DMS114 treated with DMSO at 0.1 percent for 48 hours (cell line): ENCODE measurements at regions not wholly inside any gene's neighbourhood (a gene's known extent, or its start where the extent isn't known, plus 50 kb on each side); places are given as distances from the start of the nearest gene placed in this dataset.
"Not testable (repeated sequence)": the region's sequence is repeated elsewhere in the genome, so short reads cannot be mapped to it uniquely, and the experiment has no call there.

Source experiments
- DNase-seq: peaks from one replicate; lab custom pipeline; 2025; ENCODE audit not compliant: unreplicated experiment; lab: John Stamatoyannopoulos, UW

DNA sequence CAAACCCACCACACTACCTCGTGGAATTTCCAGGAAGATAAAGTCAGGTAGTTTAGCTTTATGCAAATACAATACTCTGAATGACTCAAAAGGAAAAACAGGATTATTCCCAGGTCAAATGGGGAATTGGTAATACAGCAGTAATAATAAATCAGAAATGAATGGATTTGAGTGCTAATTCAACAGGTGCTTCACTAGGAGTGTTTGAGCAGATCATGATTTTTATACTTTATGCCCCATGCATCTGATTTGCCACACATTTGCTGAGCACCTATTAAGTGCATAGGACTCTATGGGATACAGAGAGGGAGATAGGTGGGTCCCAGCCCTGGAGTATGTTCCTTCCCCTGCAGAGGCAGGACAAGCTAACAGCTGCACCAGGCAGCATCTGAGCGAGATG is 381.4 kb upstream of the PODXL start:
- DNase-seq: no peak

- no peak for DNase-seq
Measured at GRCh38 chr7:131935180-131935579, 378.8 kb upstream of the PODXL start.

GRCh38 chr7:131934452-131934851 is 378.0 kb upstream of the PODXL start:
- DNase-seq: no peak

- no peak for DNase-seq
Measured at GRCh38 chr7:131933751-131934289, 377.4 kb upstream of the PODXL start.

GRCh38 chr7:131933219-131933618 is 376.8 kb upstream of the PODXL start:
- not testable (repeated sequence) for DNase-seq

DNA sequence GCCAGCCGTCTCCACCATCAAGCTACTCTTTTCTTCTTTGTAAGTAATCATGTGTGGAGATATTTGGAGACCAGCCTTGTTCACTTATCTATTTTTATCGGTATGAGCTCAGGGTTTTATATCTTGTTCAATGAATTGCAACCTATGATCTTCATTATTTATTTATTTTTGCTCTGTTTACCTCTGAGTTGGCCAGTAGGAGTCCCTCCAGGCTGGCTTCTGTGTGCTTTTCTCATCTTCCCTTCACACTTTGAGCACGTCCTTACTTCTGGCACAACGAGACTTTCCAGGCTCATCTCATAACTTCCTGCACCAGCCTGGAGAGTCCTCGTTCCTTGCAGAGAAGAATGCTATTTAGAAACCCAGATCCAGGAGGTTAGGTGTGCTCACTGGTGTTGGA is 375.8 kb upstream of the PODXL start:
- DNase-seq: no peak

- no peak for DNase-seq
Measured at GRCh38 chr7:131931370-131931769, 374.9 kb upstream of the PODXL start.

DNA sequence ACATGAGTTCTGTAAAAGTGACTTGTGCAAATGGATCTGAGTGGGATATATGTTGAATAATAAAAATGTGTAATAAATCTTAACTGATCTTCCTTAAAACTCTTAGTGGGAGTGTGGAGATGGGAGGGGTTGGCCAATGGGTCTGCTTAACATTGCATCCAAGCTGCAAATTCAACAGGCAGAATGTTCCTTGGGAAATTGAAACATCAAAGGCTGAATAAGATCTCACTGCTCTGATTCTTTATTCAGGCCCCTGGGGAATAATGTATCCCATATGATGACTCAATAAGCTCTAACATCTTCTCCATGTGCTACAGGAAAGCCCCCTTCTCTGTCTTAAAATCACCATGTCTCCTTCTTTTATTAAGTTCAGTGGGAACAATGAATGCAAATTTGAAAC is 373.2 kb upstream of the PODXL start:
- DNase-seq: no peak

DNA sequence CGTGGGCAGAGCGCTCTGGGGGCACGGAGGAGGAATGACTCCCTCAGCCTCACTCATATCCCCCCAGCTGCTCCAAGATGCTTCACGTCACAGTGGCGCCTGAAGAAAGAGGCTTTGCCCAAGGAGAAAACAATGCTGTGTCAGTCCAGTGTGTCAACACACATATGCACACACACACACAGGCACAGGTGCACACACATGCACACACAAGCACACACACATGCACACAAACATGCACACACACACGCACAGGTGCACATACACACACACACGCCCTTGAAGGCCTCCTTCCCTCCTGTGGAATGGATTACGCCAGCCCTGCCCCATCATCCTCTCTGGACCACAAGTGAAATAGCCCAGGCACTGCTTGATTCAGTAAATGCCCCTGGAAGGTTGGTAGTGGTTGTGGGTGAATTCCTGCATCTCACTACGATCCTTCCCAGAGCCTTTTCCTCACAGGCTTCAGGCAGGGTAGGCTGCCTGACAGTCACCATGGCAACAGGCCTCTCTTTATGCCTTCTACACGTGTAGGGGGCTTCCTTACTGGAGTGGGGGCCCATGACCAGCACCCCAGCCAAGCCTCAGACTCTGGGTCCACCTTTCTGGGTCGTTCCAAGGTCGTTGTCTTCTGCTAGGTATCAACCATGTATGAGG is 371.5 kb upstream of the PODXL start:
- no peak for DNase-seq

DNA sequence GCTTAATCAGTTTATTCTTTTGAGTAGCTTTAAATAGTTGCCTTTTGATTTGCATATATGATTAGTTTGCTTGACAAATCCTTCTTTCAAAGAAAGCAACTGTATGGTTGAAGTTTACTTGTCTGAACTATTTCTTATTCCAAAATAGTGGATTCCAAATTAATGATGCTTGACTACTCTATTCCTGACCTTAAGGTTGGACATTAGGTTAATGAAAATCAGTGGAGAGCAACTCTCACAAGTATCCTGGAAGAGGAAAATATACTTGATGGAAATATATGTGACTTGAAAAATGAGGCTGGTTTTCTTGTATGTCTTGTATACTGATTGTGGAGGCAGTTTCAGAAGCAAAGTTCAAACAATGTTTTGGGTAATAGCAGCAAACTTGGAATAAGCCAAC is 369.2 kb upstream of the PODXL start:
- DNase-seq: no peak

- DNase-seq: no peak
Measured at GRCh38 chr7:131924857-131925256, 368.4 kb upstream of the PODXL start.

DNA sequence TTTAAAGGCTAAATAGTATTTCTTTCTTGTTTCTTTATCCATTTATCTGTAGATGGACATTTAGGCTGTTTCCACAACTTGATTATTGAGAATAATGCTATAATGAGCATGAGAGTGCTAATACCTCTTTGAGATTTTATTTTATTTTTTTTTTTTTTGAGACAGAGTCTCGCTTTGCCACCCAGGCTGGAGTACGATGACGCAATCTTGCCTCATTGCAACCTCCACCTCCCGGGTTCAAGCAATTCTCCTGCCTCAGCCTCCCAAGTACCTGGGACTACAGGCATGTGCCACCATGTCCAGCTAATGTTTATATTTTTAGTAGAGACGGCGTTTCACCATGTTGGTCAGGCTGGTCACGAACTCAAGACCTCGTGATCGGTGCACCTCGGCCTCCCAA is 366.5 kb upstream of the PODXL start:
- DNase-seq: not testable (repeated sequence)

DNA sequence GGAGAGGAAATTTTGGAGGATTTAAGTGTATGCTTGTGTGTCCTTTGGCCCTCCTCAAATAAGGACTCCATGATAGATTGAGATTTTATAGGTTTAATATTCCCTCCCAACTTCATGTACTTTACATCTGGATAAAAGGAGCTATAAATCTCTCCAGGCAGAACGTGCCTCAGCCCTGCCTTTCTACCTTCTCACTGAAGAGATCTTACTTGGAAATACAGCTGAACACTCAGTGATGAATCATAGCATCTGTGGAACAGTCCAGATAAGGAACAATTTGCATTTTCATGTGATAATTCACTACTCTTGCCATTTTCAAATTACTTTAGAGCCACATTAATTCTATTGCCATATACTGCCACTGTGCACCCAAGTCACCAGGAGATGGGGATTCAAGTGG is 364.6 kb upstream of the PODXL start:
- DNase-seq: no peak

- no peak for DNase-seq
Measured at GRCh38 chr7:131919920-131920709, 363.7 kb upstream of the PODXL start.

DNA sequence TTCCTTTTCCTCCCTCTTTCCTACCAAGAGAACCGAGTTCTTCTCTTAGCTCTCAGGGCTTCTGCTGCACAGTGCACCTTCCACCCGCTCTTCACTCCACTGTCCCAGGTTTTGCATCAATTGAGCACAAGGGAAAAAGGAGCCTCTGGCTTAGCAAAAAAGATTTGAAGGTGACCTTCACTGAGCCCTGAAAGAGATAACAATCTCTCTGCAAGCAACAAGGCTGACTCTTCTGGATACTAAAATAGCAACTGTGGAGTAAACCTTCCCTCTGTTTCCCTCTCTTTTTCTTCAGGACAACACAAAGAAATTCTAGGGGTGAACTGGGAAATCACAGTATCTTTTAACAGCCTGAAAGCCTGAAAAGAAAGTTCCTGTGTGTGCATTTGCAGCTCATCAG is 354.7 kb upstream of the PODXL start:
- no peak for DNase-seq

- DNase-seq: no peak
Measured at GRCh38 chr7:131909151-131909768, 352.8 kb upstream of the PODXL start.

DNA sequence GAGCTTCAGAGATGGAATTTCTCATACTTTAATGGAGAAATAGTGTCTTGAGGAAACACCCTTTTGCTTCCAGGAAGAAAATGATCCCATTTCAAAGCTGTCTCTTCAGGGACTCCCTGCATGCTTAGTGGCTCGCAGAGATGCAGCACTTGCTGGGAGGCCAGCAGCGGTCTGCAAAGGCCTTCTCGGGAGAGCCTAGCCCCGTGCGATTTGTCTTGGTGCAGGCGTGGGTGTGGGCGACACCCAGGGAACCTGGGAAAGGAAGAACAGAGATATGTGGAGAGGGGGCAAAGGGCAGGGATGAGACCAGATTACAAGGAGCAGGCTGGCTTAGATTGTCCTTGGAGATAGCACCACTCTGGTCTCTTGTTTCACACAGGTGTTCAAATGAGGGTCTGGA is 352.3 kb upstream of the PODXL start:
- DNase-seq: no peak

- no peak for DNase-seq
Measured at GRCh38 chr7:131905471-131905973, 349.1 kb upstream of the PODXL start.

DNA sequence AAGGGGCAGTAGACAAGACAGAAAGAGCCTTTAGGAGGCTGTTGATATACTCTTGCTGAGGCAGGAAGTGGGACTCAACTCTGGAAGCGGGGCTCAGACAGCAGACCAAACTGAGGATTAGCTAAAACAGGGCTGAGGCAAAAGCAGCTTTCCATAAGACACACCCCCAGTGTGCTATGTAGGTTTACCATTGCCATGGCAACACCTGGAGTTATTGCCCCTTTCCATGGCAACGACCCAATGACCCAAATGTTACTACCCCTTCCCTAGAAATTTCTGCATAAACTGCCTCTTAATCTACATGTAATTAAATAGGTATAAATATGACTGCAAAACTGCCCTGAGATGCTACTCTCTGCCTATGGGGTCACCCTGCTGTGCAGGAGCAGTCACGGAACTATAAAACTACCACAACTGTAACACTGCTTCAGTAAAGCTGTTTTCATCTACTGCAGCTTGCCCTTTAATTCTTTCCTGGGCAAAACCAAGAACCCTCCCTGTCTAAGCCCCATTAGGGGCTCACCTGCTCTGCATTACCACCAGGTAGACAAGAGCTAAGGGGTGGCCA is 348.4 kb upstream of the PODXL start:
- DNase-seq: no peak

- DNase-seq: no peak
Measured at GRCh38 chr7:131903315-131903714, 346.9 kb upstream of the PODXL start.

DNA sequence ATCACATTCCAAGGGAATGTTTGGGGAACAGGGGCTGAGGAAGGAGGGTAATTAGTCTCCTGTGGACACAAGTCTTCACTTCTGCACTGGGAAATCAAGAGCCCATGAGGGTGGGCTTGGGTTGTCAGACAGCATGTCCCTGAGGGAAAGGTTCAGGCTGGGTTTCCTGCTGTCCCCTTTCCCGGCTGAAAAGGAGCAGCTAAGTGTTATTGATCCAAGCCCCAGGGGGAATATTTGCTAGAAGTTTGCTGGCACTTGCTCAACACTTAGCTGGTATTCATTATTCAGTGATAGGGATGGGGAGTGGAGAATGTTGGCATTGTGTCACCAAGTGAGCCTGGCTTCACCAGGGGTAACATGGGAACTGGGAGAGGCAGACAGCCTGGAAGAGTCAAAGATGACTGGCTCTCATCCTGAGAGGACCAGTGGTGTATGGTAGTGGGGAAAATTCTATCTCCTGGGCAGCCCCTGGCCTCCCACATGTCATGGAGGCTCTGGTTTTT is 344.4 kb upstream of the PODXL start:
- DNase-seq: no peak
